GM12892 (cell line): ENCODE measurements at regions not wholly inside any gene's neighbourhood (a gene's known extent, or its start where the extent isn't known, plus 50 kb on each side); places are given as distances from the start of the nearest gene placed in this dataset.

Experiments
- POLR2A ChIP-seq: IDR thresholded peaks from 2 replicates; pipeline ENCODE4 v1.6.1; 2011; ENCODE audit warnings: low read depth, low read length, control low read depth
- POLR2AphosphoS5 ChIP-seq: IDR thresholded peaks from 2 replicates; pipeline ENCODE4 v1.6.1; 2011; ENCODE audit warnings: low read depth, low read length, control low read depth
- TAF1 ChIP-seq: IDR thresholded peaks from 2 replicates; pipeline ENCODE4 v1.6.1; 2011; ENCODE audit warnings: low read depth, mild to moderate bottlenecking, control low read depth, low read length, borderline replicate concordance

DNA sequence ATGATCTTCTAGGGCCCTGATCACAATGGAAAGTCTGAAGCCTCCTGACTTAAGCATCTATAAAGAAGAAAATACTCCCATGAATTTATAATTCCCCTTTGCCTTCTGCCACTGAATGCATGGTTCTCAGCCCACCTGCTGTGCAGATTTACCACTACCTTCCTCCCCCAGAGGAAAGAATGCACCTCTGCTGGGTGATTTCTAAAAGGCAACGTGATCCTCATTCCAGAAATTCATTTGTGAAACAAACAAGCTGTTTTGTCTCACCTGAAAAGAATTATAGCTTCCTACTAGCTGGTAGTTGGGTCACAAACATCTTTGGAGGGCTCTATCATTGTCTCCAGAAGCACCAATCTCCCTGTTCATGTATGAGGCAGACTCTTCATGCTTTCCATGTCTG, 320.2 kb downstream of the CDC14C start:
- TF ChIP-seq POLR2A: no peak
- no peak for TF ChIP-seq POLR2AphosphoS5
- TF ChIP-seq TAF1: no peak
